Amniotic epithelial cell (primary cell): ENCODE measurements at regions not wholly inside any gene's neighbourhood (a gene's known extent, or its start where the extent isn't known, plus 50 kb on each side); places are given as distances from the start of the nearest gene placed in this dataset.

ENCODE experiments used
- DNase-seq: peaks from one replicate; pipeline ENCODE4 v3.0.0-alpha.2; 2010; ENCODE audit warnings: low read depth

- no peak for DNase-seq
These were observed 709.3 kb downstream of the RPS29 start for GRCh38 chr14:48876806-48877340.

DNA sequence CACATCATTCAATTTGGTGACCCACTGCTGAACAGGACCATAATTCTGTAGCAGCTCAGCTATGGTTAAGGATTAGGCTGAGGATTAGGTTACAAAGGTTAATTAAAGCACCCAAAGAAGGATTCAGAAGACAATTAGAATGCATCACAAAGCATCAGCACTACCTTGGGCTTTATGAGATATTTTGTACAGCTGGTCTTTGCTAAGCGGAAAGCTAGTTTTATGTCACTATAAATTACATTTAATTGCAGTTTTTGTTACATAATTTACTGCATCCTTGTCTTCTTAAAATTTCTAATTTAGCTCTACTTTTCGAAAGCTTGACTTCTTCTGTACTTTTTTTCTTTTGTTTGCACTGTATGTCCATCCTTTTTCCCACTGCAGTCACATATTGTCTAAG, 711.5 kb downstream of the RPS29 start:
- no peak for DNase-seq

- peak; percentile 16 for DNase-seq
These were observed 728.8 kb downstream of the RPS29 start for GRCh38 chr14:48857366-48857765.

- DNase-seq = no peak
These were observed 733.0 kb downstream of the RPS29 start for GRCh38 chr14:48853159-48853558.

GRCh38 chr14:48849741-48850322, 736.3 kb downstream of the RPS29 start:
- DNase-seq = peak; percentile 10

GRCh38 chr14:48842785-48843184, 743.4 kb downstream of the RPS29 start:
- no peak for DNase-seq

- peak; percentile 75 for DNase-seq
These were observed 760.1 kb downstream of the RPS29 start for GRCh38 chr14:48826058-48826457.

- DNase-seq = no peak
These were observed 771.6 kb downstream of the RPS29 start for GRCh38 chr14:48814562-48814961.

- DNase-seq = no peak
These were observed 780.9 kb downstream of the RPS29 start for GRCh38 chr14:48805315-48805714.

GRCh38 chr14:48792376-48793024, 793.7 kb downstream of the RPS29 start:
- peak; percentile 8 for DNase-seq

DNA sequence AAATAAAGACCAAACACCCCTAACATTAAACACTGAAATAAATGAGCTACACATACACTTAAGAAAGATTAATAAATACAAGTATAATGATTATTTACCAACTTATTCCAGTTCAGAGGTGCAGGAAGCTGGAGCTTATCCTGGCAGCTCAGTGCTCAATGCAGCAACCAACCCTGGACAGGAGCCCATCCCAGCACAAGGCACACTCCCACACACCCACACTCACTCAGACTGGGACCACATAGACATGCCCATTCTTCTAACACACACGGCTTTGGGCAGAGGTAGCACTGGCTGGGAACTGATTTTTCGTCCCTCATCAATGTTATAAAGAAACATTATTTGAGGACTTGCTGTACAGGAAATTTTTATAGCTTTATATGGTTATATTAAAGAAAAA, 797.4 kb downstream of the RPS29 start:
- DNase-seq = peak; percentile 33

GRCh38 chr14:48786498-48786897, 799.7 kb downstream of the RPS29 start:
- no peak for DNase-seq

DNA sequence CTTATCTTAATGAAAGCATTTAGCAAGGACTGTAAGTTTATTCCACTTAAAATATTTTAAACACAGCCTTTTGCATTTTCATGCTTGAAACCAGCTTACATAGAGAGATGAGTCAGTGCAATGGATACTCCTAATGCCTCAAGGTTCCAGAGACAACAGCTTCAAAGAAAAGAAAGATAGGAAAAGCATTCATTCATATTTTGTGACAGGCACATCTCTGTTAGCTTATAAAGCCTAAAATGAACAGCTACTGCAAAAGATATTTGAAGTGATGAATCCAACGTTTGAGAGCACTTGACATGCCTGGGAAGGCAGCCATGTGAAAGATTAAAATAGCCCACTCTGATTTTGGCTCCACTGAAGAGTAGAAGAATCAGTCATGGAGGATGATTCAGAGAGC, 814.5 kb downstream of the RPS29 start:
- peak; percentile 81 for DNase-seq

- DNase-seq = no peak
These were observed 834.9 kb downstream of the RPS29 start for GRCh38 chr14:48751293-48751692.

GRCh38 chr14:48748151-48748675, 838.0 kb downstream of the RPS29 start:
- DNase-seq = no peak

- no peak for DNase-seq
These were observed 838.6 kb downstream of the RPS29 start for GRCh38 chr14:48747561-48748089.

- no peak for DNase-seq
These were observed 842.0 kb downstream of the RPS29 start for GRCh38 chr14:48744202-48744601.

DNA sequence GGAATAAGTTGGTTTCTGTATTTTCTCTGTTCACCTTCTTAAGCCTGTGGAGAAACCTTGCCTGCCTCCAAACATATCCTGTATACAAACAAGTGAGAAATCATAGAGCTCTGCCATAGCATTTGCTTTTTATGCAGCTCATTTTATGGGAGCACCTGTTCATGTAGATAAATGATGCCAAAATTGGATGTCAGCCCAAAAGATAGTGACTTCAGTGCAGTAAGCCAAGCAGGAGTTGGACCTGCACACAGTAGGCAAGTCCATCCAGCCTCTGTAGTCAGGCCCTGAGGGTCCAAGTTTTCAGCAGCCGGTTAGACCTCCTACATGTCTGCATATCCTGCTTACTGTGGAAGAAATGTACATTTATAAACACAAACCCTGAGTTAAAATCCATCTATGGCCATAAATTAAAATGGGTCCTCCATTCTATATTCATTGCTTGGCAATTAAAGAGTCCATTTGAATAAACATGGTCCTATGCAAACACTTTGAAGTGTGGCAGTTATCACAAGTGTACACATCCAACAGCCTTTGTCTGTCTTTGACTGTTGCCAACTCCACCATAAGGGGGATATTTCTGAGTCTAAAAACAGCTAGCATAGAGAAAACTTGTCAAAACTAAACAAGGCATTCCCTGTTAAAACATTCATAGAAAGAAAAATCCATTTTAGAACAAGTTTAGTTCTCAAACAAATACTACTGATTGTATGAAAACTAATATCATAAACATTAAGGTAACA, 847.8 kb downstream of the RPS29 start:
- no peak for DNase-seq

DNA sequence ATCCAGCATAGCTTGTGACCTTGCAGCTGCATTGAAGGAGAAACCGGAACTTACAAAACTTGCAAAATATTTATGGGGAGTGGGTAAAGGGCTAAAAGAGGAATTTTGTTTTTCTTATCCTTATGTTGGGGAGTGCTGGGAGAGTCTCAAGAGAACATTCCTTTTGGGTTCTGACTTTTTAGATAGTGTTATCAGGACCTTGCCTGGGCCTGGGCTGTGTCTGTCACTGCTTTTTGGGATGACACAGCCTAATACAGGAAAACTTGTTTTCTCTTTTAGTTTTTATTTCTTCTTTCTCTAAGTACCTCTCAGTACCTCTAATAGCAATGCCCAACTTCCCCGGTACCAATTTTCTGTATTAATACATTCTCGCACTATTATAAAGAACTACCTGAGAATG, 850.6 kb downstream of the RPS29 start:
- DNase-seq = peak; percentile 29

- DNase-seq = peak; percentile 16
These were observed 854.9 kb downstream of the RPS29 start for GRCh38 chr14:48731260-48731659.

- DNase-seq = peak; percentile 17
These were observed 860.0 kb downstream of the RPS29 start for GRCh38 chr14:48726080-48726642.

DNA sequence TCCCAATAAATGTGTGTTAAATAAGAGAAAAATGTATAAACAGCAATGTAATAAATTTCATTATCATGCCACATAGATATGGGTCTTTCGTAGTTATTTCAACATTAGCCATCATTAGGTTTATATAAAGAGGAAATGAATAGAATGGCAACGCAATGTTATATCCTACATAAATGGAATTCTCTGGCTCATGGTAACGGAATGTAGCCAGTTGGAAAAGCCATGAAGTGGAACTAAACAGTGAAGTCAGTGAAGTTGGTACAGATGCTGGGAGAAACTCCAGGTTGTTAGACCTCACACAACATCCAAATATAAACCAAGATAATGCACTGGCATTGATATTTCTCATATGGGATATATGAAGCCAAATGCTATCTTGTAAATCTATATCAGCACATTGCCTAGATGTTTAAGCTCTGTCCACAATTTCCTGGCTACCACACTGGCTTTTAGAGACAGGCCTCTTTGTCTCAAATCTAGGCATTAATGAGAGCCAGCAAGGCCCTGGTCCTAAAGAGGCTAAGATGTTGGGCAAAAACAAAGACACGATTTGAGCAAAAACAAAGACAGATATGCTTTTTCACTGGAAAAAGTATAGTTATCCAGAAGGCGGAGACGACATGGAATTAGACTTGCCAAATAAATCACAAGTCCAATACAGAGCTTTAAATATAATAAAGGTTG, 861.0 kb downstream of the RPS29 start:
- DNase-seq = peak; percentile 81
